ENCODE measurements at regions not wholly inside any gene's neighbourhood (a gene's known extent, or its start where the extent isn't known, plus 50 kb on each side); places are given as distances from the start of the nearest gene placed in this dataset.

GRCh38 chr1:65097076-65097475 lies 50.9 kb upstream of the AK4 start:
- no peak for DNase-seq (ENCODE audit: low spot score)

Small RNAs in the stretch of these regions (small RNA-seq; reads per million reads assigned to genes)
- gene MIR101-1 (0.26 to 1.2 reads per million in 2 experiments), gene MIR3671 (0 reads per million in 2 experiments), gene MRPS21P1 (0 reads per million in 2 experiments), gene RNU6-1176P (0 reads per million in 2 experiments)
